Tongue (tissue), 1 donor: ENCODE measurements at regions not wholly inside any gene's neighbourhood (a gene's known extent, or its start where the extent isn't known, plus 50 kb on each side); places are given as distances from the start of the nearest gene placed in this dataset.

Experiments used
- DNase-seq: peaks from one replicate; pipeline ENCODE4 v3.0.0-alpha.2; 2015

DNA sequence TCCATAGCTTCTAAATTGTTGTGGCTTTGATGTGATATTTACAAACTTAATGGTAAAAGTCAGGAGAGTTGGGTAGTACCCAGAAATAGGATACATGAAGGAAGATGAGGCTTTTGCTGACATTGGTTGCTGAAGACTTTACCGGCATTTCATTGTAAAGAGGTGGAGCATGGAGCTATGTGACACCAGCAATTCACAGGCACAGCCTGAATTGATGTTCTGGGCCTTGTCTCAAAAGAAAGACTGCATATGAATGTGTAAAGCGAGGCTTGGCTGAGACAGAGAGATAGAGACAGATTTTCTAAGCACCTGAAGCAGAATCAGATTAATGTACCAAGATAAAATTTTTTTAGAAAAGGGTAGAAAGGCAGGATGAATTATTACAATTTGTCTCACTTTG is 864.9 kb upstream of the ID2 start:
- no peak for DNase-seq

DNA sequence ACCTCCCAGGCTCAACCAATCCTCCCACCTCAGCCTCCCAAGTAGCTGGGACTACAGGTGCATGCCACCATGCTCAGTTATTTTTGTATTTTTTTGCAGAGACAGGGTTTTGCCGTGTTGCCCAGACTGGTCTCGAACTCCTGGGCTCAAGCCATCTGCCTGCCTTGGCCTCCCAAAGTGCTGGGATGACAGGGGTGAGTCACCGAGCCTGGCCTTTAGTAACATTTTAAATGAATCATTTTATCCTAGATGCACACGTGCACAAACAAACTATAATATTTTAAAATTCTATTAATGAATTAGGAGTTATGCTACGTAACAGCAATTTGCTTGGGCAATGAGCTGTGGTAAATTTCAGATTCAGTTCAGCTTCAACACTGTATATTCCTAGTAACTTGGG is 862.5 kb upstream of the ID2 start:
- DNase-seq = no peak

DNA sequence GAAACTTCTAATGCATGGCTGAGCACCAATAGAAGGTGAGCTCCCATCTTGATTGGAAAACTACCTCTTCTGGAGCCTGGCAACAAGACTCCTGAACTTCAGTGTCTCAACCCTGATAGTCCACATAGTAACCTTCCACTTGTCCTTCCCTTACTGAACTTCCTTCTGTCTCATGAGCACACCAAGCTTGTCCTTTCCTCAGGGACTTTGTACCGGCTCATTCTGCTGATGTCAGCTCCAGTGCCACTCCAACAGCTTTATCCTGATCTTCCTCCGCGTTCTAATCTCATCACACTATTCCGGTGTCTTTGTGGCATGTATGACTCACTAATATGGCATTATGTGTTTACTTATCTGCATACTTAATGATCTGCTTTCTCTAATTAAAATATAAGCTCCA is 862.0 kb upstream of the ID2 start:
- no peak for DNase-seq

DNA sequence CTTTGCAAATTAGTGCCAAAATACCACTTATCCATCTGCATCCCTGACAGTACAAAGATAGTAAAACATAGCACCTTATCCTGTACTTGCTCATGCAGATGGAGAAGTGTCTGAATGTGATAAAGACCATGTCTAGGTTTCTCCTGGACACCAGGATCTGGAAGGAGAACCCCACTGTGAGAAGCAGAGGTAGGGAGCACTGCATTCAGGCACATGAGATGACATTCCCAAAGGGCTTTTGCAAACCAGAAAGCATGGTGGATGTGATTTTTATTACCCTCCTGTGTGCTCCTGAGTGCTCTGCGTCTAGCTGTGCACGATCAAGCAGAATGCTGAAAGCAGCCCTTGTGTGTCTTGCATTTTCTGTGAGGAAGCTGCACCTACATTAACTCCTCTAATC is 857.6 kb upstream of the ID2 start:
- no peak for DNase-seq

DNA sequence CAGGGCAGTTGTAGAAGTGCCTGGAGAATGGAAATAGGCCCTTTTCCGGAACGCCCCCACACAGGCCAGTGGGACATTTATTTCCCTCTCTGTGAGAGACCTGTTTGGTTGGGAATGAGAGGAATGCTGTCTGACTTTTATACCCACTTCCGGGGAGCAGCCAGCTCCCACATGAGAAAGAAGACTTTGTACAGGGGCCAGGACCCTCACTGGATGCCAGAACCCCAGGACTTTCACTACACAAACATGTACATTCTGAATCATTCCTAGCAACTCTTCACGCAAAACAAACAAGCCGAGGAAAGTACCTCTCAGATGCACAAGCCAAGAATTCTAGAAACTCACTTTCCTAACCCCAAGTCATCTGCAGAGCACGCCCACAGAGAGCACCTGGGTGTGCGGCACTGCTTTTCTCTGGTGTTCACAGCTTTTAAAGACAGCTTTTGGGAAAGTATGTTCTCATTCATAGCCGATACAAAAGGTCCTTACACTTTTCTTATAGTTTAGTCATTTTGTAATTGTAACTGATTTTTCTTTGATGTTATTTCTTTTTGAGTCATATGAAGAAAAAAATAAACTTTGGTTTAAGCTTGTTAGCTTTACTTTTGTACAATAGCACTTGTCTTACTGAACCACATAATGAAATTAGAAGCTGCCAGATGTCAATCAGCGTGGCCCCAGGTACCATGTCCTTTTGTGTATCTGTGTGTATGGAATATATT is 856.1 kb upstream of the ID2 start:
- DNase-seq = peak; percentile 21

DNA sequence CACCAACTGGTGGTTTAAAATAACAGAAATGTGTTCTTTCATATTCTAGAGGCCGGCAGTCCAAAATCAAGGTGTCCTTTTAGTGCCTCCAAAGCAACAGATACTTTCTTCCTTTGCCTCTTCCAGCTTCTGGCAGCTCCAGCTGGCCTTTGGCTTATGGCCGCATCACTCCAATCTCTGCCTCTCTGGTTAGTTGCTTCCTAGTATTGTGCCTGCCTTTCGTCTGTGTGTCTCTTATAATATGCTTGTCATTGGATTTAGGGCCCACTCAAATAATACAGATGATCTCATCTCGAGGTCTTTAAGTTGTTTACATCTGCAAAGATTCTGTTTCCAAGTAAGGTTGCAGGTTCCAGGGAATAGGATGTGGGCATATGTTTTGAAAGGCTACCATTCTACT is 855.2 kb upstream of the ID2 start:
- no peak for DNase-seq

DNA sequence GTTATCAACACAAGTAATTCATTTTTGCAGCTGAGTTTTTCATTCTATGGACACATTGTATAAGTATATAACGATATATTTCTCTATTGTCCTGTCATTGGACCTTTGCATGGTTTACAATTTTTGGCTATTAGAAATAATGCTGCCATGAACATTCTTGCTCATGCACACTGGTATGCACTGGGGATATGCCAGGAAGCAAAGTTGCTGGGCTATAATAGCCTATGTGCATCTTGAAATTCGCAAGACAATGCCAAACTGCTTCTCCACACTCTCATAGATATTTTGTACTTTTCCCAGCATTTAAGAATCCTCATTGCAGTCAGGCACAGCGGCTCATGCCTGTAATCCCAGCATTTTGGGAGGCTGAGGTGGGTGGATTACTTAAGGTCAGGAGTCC is 852.6 kb upstream of the ID2 start:
- no peak for DNase-seq

DNA sequence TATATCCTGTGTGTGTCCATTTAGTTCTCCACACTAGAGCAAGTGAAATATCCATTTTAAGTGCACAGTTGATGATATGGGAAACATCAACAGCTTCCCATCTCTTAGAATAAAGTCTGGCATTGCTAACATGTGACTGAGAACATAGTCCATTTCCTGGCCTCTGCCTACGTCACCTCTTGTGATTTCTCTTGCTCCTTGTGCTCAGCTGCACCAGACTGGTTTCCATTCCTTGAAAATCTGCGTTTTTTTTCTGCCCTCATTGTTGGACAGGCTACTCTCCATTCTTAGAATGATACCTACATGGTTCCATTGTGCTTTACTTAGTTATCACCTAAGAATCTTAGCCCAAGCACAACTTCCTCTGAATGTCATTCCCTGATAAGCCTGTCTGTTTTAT is 851.2 kb upstream of the ID2 start:
- no peak for DNase-seq

DNA sequence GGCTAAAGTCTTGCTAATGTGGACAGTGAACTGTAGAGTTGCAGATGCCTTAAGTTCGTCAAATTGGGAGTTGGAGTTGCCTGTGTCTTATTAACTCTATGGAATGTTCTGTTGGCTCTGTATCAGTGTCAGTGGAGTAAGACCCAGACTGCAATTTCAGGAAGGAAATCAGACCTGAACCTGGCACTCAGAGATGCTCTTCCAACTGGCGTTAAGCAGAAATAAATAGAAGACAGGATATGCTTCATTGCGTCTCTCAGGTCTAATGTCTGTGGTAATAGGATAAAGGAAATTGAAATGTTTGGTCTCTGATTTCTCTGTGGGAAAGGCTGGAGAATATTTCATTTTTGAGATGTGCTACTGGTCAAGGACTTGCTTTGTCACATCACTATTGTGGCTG is 846.7 kb upstream of the ID2 start:
- DNase-seq = no peak

DNA sequence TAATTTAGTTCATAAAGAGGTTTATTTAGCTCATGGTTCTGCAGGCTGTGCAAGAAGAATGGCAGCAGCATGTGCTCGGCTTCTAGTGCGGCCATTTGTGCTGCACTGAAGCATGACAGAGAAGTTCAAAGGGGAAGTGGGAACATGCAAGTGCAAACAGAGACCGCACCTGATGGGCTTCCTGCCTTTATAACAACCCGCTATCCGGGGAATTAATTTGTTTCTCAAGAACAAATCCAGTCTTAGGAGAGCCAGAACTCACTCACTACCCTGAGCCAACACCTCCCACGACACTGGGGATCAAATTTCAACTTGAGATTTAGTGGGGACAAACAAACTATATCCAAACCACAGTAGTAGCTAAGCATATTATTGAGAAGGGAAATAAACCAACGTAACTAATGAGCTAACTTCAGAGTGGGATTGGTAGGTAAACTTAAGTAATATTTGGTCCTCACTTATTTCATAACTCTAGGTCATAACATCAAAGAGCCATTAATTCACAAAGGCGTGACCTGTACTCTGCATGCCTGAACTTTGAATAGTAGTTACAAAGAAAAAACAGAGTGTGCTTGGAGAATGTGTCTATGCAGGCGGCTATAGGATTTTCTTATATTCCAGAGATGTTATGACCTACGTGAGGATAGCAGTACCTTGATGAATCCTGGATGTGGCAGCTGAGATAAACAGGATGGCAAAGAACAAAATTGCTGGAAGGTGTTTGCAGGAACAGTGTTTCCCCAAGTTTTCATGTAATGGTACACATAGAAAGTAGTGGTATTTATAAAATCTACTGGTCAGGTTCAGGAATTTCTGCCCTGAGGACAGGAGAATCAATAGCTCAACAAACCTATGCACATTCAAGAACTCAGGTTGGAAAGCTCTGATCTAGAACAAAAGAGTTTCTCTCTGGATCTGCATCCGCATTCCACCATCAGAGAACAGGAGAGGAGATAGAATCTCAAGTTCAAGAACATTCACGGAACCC is 845.9 kb upstream of the ID2 start:
- DNase-seq = peak; percentile 38

DNA sequence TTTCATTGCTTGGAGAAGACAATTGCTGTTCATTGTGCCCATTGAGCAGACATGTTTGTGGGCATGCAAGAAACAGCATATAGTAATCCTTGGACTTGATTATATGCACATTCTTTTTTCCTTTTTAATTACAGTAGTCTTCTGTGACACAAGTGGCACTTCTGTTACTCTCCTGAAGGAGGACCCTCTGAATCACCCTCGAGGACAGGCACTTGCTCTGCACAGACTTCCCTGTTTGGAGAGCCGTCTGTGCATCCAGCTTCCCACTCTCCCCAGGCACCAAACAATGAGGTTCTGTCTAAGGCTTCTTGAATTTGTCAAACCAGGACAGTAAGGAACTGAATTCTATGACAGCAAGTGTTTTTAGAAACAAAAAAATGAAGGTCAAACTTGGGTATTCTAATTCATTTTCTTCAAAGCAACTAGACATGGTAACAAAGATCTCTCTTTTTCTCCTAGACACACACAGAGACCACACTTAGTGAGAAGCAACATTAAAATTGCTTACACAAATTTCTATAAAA is 844.6 kb upstream of the ID2 start:
- DNase-seq = no peak

DNA sequence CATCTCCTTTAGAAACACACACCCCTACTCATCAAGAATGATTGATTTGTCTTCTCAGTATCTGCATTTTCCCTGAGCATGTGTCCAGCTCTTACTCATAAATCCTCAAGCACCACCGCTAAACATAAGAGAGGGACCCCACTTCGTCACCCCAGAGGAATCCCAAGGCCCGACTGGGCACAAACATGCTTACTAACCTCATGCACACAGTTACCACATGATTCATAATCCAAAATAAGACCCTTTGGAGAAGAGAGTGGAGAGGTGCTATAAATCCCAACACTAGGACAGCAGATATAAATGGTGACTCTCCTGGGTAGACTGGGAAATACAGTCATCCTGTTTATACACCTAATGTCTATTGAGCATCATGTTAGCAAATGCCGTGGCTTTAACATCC is 843.2 kb upstream of the ID2 start:
- DNase-seq = no peak

DNA sequence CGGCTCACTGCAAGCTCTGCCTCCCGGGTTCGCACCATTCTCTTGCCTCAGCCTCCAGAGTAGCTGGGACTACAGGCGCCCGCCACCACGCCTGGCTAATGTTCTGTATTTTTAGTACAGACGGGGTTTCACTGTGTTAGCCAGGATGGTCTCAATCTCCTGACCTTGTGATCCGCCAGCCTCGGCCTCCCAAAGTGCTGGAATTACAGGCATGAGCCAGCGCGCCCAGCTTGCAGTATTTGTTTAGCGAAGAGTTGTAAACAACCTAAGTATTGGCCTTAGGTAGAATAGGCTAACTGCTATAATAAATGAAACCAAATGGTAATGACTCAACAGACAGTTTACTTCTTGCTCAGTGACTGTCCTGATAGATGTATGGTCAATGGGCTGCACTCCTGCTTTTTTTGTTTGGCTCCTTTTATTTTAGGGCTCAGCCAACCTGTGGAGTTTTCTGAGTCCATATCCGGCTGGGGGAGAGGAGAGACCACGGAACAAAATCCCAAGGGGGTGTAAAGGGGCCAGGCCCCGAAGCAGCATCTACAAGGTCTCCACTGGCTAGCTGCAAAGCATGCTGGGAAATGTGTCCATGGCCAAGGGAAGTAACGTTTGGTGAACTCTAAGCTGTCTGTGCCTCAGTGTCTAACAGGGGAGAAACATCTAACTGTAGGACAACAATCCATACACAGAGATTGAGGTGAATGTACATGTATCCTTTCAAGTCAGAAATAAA is 841.0 kb upstream of the ID2 start:
- no peak for DNase-seq

DNA sequence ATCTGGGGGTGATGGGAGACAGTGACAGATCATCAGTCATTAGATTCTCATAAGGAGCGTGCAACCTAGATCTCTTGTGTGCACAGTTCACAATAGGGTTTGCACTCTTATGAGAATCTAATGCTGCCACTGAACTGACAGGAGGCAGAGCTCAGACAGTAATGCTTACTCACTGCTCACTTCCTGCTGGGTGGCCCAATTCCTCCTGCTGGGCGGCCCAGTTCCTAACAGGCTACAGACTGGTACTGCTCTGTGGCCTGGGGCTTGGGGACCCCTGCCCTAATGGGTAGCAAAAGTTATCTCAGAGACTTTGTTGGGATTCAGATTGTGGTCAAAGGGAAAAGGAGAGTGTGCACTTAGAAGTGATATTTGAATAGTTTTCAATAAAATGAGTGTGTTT is 840.1 kb upstream of the ID2 start:
- DNase-seq = no peak

DNA sequence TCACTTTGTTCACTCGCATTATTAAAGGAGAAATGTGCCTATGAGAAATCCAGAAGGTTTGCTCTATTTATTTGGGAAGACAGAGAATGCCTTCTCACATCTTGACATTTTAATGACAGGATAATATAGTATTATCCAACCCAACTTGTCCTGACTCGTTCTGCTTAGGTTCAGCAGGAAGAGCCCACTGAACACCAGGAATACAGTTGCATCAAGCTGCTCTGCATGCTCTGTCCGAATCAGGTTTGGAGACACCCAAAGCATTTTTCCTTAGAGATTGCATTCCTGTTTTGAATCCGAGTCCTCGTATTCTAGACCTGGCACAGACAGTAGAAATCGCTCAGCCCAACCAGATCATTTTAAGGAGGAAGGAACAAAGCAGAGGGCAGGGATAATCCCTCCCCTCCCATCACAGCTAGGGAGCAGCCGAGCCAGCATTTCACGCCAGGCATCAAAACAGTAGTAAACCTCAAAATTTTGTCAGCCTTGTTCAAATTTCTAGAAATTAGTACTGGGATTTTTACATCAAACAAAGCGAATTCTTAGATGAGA is 837.4 kb upstream of the ID2 start:
- DNase-seq = no peak

DNA sequence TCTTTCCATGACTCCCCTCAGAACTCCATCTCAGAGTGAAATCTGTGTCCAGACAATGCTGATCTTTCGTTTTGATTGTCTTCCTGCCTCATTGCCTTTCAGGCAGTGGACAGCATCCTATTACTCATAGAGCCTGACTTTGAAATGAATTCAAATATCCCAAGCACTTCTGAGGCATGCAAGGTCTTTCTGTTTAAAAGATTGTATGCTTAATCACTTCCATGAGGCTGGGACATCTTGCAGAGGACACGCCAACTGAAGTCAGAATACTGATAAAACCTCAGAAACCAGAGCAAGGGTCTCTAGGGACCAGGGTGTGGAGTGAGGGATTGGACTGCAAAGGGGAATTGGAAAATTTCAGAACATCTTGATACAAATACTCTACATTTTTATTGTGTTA is 836.5 kb upstream of the ID2 start:
- no peak for DNase-seq

DNA sequence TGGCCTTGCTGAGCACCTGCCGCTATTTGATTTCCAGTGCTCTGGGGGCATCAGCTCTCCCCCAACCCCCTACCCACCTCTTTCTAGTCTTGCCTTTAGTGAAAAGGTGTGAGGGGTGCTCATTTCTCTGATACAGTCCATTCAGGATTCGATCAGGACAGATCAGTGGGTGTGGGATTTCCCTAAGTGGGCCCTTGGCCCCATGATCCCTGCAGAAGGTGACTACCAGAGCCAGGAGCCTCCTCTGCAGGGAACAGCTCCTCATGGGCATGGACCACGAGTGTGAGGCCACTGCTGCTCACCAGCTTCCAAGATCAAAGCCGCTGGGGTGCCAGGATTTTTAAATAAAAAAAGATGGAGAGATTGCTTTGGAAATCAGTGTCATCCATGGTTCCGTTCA is 835.2 kb upstream of the ID2 start:
- no peak for DNase-seq

DNA sequence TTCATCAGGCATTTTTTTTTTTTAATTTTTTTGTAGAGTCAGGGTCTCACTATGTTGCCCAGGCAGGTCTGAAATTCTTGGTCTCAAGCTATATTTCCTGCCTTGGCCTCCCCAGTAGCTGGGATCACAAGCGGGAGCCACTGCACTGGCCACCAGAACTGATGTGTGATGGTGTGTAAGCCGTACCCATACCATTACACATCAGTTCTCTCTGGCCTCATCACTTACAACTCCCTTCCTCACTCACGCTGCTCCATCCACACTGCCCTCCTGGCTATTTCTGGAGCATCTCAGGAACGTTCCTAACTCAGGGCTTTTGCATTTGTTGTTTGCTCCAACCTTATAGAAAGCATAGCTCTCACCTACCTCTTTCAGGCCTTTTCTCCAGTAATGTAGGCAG is 834.5 kb upstream of the ID2 start:
- no peak for DNase-seq

DNA sequence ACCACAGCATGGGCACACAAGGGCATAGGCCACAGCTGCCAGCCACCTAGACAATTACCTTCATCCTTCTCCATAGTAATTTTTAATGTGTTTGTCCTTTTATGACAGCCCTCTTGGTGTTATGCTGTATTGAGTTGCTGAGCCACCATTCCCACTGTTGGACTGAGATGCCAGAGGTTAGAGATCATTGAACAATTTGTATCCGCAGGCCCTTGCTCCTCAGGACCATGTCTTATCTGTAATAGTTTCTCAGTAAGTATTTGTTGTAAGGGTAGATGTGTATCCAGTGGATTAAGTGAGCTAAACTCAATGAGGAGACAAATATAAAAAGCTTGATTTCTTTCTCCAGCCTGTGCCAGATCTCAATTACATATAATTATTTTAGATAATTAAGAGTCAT is 832.8 kb upstream of the ID2 start:
- no peak for DNase-seq

DNA sequence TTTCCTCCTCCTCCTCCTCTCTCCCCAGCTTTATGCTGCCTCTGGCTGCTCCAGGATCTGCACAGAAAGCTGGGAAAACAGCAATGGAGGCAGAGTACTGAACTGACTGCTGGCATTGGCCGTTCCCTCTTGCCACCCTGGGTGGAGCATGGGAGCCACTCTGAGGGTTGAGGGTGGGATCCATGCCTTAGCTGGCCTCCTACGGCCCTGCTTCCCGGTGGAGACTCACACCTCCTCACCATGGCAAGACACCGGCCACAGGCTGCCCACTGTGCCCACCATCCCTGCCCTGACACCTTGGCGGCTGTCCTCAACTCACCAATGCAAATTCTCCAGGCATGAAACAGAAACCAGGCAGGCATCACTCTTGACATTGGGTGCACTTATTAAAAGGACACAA is 832.3 kb upstream of the ID2 start:
- no peak for DNase-seq

DNA sequence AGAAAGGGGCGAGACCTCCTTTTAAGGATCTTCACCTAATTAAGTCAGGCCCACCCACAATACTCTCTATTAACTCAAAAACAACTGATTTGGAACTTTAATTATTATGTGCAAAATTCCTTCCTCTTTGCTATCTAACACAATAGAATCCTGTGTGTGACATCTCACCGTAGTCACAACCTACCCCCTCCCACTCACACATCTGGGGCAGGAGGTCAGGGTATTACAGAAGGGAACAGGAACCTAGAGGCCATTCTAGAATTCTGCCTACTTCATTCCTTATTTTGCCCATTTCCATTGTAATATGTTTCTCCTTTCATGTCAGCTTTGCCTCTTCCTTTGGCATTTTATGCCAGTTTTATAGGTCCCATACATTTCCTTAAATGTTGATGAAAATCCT is 829.3 kb upstream of the ID2 start:
- no peak for DNase-seq

DNA sequence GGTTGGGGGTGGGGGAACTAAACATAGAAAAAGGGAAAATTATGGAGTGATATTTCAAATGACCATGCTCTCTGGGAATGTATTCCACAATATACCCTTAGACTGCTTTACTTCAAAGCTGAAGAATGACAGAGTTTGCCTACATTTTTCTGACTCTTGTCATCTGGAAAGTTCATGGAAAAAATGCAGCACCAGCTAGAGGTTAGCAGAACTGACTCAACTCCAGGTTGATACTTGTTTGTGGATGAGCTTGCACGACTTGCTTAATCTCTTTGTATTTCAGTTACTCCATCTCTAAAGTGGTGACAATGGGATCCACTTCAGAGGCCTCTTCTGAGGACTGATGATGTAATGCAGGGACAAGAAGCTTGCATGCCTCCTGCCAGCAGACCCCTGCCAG is 824.0 kb upstream of the ID2 start:
- no peak for DNase-seq

DNA sequence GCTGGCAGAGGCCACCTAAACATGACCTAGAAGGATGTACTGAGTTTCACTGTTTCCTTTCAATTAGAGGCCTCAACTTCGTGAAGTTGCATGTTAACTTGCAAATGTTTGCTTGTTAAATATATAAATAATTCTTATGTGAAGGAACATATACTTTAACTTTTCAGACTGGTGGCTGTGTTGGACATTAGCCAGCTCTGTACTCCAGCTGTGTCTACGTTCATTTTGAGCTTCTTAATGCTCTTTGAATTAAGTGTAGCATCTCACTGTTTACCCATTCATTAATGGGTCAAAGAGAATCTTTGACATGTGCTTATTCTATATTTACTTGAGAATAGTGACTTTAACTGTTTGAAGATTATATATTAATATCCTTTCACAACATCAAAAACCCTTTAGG is 823.2 kb upstream of the ID2 start:
- peak; percentile 45 for DNase-seq
